ENCODE measurements at regions not wholly inside any gene's neighbourhood (a gene's known extent, or its start where the extent isn't known, plus 50 kb on each side); places are given as distances from the start of the nearest gene placed in this dataset.

- H3K4me3 ChIP-seq (ENCODE audit: low read depth, low read length) = no peak overlapping the region
- no peaks in the 10 kb centered on the region for H3K27me3 ChIP-seq (ENCODE audit: control insufficient read depth, insufficient read depth, low read length)
- H3K36me3 ChIP-seq (ENCODE audit: control insufficient read depth, insufficient read depth, low read length) = no peaks in the 10 kb centered on the region
- no peak for TF ChIP-seq CTCF (IDR thresholded peaks at IDR 0.05; ENCODE audit: insufficient read depth, low read length, severe bottlenecking)
- DNase-seq (ENCODE audit: low read depth) (no peak), FAIRE-seq (no peak)
Observed at GRCh38 chr21:28136656-28137255, 855.9 kb downstream of the LTN1 start.

DNA sequence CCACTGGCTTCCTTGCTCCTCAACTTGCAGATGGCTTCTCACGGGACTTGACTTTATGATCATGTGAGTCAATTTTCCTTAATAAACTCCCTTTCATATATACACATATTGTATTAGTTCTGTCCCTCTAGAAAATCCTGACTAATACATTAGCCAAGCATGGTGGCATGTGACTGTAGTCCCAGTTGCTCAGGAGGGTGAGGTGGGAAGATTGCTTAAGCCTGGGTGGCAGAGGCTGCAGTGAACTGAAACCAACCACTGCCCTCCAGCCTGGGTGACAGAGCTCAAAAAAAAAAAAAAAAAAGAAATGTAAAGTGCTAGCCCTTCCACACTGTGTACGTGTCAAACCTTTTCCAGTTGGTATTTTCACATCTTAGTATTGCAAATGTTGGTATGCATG, 857.0 kb downstream of the LTN1 start:
- FAIRE-seq = no peak

DNA sequence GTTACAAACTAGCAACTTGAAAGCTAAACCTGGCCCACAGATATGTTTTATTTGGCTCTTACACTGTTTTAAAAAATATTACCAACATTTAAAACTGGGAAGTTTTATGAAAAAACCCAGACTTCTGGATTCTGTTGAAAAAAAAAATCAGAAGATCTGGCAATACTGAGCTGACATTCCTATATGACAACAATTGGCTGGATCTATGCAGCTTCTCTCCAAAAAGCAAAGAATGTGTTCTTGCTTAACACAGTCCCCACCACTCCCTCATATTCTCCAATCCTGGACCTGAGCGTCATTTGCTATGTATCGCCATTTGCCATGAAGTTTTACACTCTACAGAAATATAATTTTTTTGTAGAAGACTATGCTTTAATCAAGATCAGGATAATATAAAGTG, 859.6 kb downstream of the LTN1 start:
- FAIRE-seq (no peak), DNase-seq (ENCODE audit: low read depth) (no peak)
- Histone ChIP-seq H3K36me3 (ENCODE audit: control insufficient read depth, insufficient read depth, low read length) (no peaks in the 10 kb centered on the region), H3K4me3 (ENCODE audit: low read depth, low read length) (no peak overlapping the region), H3K27me3 (ENCODE audit: control insufficient read depth, insufficient read depth, low read length) (no peaks in the 10 kb centered on the region)
- TF ChIP-seq CTCF (IDR thresholded peaks at IDR 0.05; ENCODE audit: insufficient read depth, low read length, severe bottlenecking) = no peak

More for the DNA sequence above, 857.0 kb downstream of the LTN1 start:
- Histone ChIP-seq H3K36me3 (ENCODE audit: control insufficient read depth, insufficient read depth, low read length) (no peaks in the 10 kb centered on the region), H3K27me3 (ENCODE audit: control insufficient read depth, insufficient read depth, low read length) (no peaks in the 10 kb centered on the region), H3K4me3 (ENCODE audit: low read depth, low read length) (no peak overlapping the region)
- DNase-seq (ENCODE audit: low read depth) = no peak
- TF ChIP-seq CTCF (IDR thresholded peaks at IDR 0.05; ENCODE audit: insufficient read depth, low read length, severe bottlenecking) = no peak

DNA sequence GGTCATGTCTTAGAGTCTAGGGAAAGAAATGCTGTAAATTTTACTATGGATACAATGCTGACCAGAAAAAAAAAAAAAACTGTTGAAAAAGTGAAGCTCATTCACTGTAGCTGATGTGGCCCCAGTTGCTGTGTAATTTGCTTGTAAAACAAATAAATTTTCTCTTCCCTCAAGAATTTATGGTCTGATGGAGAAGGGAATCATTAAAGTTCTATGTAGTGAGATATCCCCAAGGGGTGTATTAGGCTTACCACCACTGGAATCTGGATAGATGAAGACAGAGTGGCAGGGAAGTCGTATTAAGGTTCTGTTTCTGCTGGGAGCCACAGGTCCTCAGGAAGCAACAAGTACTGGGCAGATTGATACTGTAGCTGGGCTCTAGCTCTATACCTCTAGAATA, 860.0 kb downstream of the LTN1 start:
- Histone ChIP-seq H3K36me3 (ENCODE audit: control insufficient read depth, insufficient read depth, low read length) (no peaks in the 10 kb centered on the region), H3K27me3 (ENCODE audit: control insufficient read depth, insufficient read depth, low read length) (no peaks in the 10 kb centered on the region), H3K4me3 (ENCODE audit: low read depth, low read length) (no peak overlapping the region)
- DNase-seq (ENCODE audit: low read depth) (no peak), FAIRE-seq (no peak)
- no peak for TF ChIP-seq CTCF (IDR thresholded peaks at IDR 0.05; ENCODE audit: insufficient read depth, low read length, severe bottlenecking)

GRCh38 chr21:28127175-28127785, 865.4 kb downstream of the LTN1 start:
- TF ChIP-seq CTCF (IDR thresholded peaks at IDR 0.05; ENCODE audit: insufficient read depth, low read length, severe bottlenecking) = no peak
- FAIRE-seq = no peak
- Histone ChIP-seq H3K27me3 (ENCODE audit: control insufficient read depth, insufficient read depth, low read length) (no peaks in the 10 kb centered on the region), H3K4me3 (ENCODE audit: low read depth, low read length) (no peak overlapping the region), H3K36me3 (ENCODE audit: control insufficient read depth, insufficient read depth, low read length) (no peaks in the 10 kb centered on the region)
- no peak for DNase-seq (ENCODE audit: low read depth)
